OCI-LY3 (cell line): ENCODE measurements at regions not wholly inside any gene's neighbourhood (a gene's known extent, or its start where the extent isn't known, plus 50 kb on each side); places are given as distances from the start of the nearest gene placed in this dataset.

ENCODE experiments used
- CTCF ChIP-seq: fragments of 200-600, 300-600 bp; sonication (generic); IDR thresholded peaks from 2 replicates; pipeline ENCODE4 v1.5.1; 2014; ENCODE audit warnings: antibody characterized with exemption, low read length, low read depth
- EZH2phosphoT487 ChIP-seq: fragments of 200-600 bp; shearing (Covaris generic); IDR thresholded peaks from 2 replicates; pipeline ENCODE4 v1.6.1; 2018; ENCODE audit warnings: antibody characterized with exemption, mixed run types, low read depth

- no peak for TF ChIP-seq CTCF
- no peak for TF ChIP-seq EZH2phosphoT487
Observed at GRCh38 chr3:145244327-145244726, 916.7 kb downstream of the PLOD2 start.
